Mesendoderm (in vitro differentiated cells): ENCODE measurements at regions not wholly inside any gene's neighbourhood (a gene's known extent, or its start where the extent isn't known, plus 50 kb on each side); places are given as distances from the start of the nearest gene placed in this dataset.

Experiments used
- DNase-seq: peaks from one replicate; pipeline ENCODE4 v3.0.0; 2013
- H2AK5ac ChIP-seq: 2 replicates; pipeline ENCODE4 v1.6.1; 2013; ENCODE audit warnings: low read length, inconsistent platforms
- H2BK120ac ChIP-seq: 2 replicates; pipeline ENCODE4 v1.6.1; 2013; ENCODE audit warnings: low read depth, mild to moderate bottlenecking, low read length, moderate library complexity, mixed read lengths
- H2BK15ac ChIP-seq: replicated peaks from 2 replicates; pipeline ENCODE4 v1.6.1; 2013; ENCODE audit warnings: low read depth, mild to moderate bottlenecking, moderate library complexity
- H2BK5ac ChIP-seq: 2 replicates; pipeline ENCODE4 v1.6.1; 2013; ENCODE audit warnings: low read length, inconsistent platforms
- H3K18ac ChIP-seq: 2 replicates; pipeline ENCODE4 v1.6.1; 2013; ENCODE audit warnings: mild to moderate bottlenecking, low read length, mixed read lengths
- H3K23ac ChIP-seq: one replicate; pipeline ENCODE4 v1.6.1; 2013; ENCODE audit warnings: low read length
- H3K27ac ChIP-seq: 2 replicates; pipeline ENCODE4 v1.5.1; 2013; ENCODE audit warnings: low read depth, mild to moderate bottlenecking, inconsistent platforms, low read length, moderate library complexity
- H3K27me3 ChIP-seq: 2 replicates; pipeline ENCODE4 v1.6.1; 2013; ENCODE audit warnings: low read length, control low read depth, mild to moderate bottlenecking, inconsistent platforms; ENCODE audit not compliant: insufficient read depth, poor library complexity
- H3K36me3 ChIP-seq: 2 replicates; pipeline ENCODE4 v1.6.1; 2013; ENCODE audit warnings: low read length, inconsistent platforms; ENCODE audit not compliant: control insufficient read depth, insufficient read depth
- H3K4ac ChIP-seq: one replicate; pipeline ENCODE4 v1.6.1; 2013; ENCODE audit warnings: low read depth, mild to moderate bottlenecking, low read length, moderate library complexity
- H3K4me1 ChIP-seq: 2 replicates; pipeline ENCODE4 v1.6.1; 2013; ENCODE audit warnings: low read depth, low read length, inconsistent platforms; ENCODE audit not compliant: control insufficient read depth
- H3K4me2 ChIP-seq: 2 replicates; pipeline ENCODE4 v1.6.1; 2013; ENCODE audit warnings: low read length
- H3K4me3 ChIP-seq: 2 replicates; pipeline ENCODE4 v1.5.1; 2013; ENCODE audit warnings: mild to moderate bottlenecking, low read length
- H3K56ac ChIP-seq: one replicate; pipeline ENCODE4 v1.6.1; 2013; ENCODE audit warnings: low read length
- H3K79me1 ChIP-seq: 2 replicates; pipeline ENCODE4 v1.6.1; 2013; ENCODE audit warnings: low read length, inconsistent platforms
- H3K79me2 ChIP-seq: 2 replicates; pipeline ENCODE4 v1.6.1; 2013; ENCODE audit warnings: mild to moderate bottlenecking, low read length; ENCODE audit not compliant: control insufficient read depth, insufficient read depth
- H3K9ac ChIP-seq: 2 replicates; pipeline ENCODE4 v1.6.1; 2013; ENCODE audit warnings: low read length, inconsistent platforms
- H4K5ac ChIP-seq: one replicate; pipeline ENCODE4 v1.6.1; 2013; ENCODE audit warnings: low read length
- H4K8ac ChIP-seq: one replicate; pipeline ENCODE4 v1.6.1; 2013; ENCODE audit warnings: low read depth, mild to moderate bottlenecking, control low read depth, low read length, moderate library complexity
- WGBS: extraction: QIAGEN DNeasy Blood & Tissue Kit; methylation state at CpG from one replicate; pipeline ENCODE4 v1.1.7; 2013; ENCODE audit warnings: low lambda C conversion rate, missing lambda C conversion rate; ENCODE audit not compliant: insufficient coverage; ENCODE audit errors: extremely low coverage; 5-methylcytosine and 5-hydroxymethylcytosine counted together

- no peak overlapping the region for H2AK5ac ChIP-seq
- no peaks in the 10 kb centered on the region for H3K79me1 ChIP-seq
- no peak overlapping the region for H3K23ac ChIP-seq
- no peak overlapping the region for H2BK5ac ChIP-seq
- no peak overlapping the region for H3K27ac ChIP-seq
- no peaks in the 10 kb centered on the region for H3K27me3 ChIP-seq
- no peak overlapping the region for H3K4me2 ChIP-seq
- no peak for DNase-seq
- H3K18ac ChIP-seq: no peak overlapping the region
- H2BK15ac ChIP-seq: no peak overlapping the region
- H3K79me2 ChIP-seq: no peaks in the 10 kb centered on the region
- H4K8ac ChIP-seq: no peak overlapping the region
- no peak overlapping the region for H3K9ac ChIP-seq
- H3K4me3 ChIP-seq: no peak overlapping the region
- H3K4me1 ChIP-seq: no peaks in the 10 kb centered on the region
- H3K36me3 ChIP-seq: no peaks in the 10 kb centered on the region
- H2BK120ac ChIP-seq: no peak overlapping the region
- no CpG with 5 or more reads among the region's 8 CpGs for WGBS
- H3K56ac ChIP-seq: no peak overlapping the region
- H4K5ac ChIP-seq: no peak overlapping the region
- no peak overlapping the region for H3K4ac ChIP-seq
Observed at GRCh38 chr15:30030345-30030744, 52.4 kb upstream of the GOLGA8J start.

GRCh38 chr15:30023798-30024295 lies 58.9 kb upstream of the GOLGA8J start:
- WGBS: no CpG with 5 or more reads among the region's 6 CpGs

GRCh38 chr15:30010746-30011145 lies 72.0 kb upstream of the GOLGA8J start:
- Histone ChIP-seq H3K79me1 (no peaks in the 10 kb centered on the region), H2AK5ac (no peak overlapping the region), H3K56ac (no peak overlapping the region), H3K36me3 (no peaks in the 10 kb centered on the region), H3K18ac (no peak overlapping the region), H3K4me2 (no peak overlapping the region), H3K27me3 (no peaks in the 10 kb centered on the region), H3K4me3 (no peak overlapping the region), H4K8ac (no peak overlapping the region), H3K9ac (no peak overlapping the region), H3K79me2 (no peaks in the 10 kb centered on the region), H4K5ac (no peak overlapping the region), H2BK120ac (no peak overlapping the region), H2BK5ac (no peak overlapping the region), H3K23ac (no peak overlapping the region), H2BK15ac (no peak overlapping the region), H3K27ac (no peak overlapping the region), H3K4ac (no peak overlapping the region), H3K4me1 (no peaks in the 10 kb centered on the region)
- WGBS: no CpG with 5 or more reads among the region's 2 CpGs
- DNase-seq: no peak

More at GRCh38 chr15:30023798-30024295, 58.9 kb upstream of the GOLGA8J start:
- H2BK5ac ChIP-seq: no peak overlapping the region
- H3K27ac ChIP-seq: no peak overlapping the region
- H3K4me1 ChIP-seq: no peaks in the 10 kb centered on the region
- no peak overlapping the region for H2BK15ac ChIP-seq
- H3K18ac ChIP-seq: no peak overlapping the region
- H4K5ac ChIP-seq: no peak overlapping the region
- no peak overlapping the region for H3K9ac ChIP-seq
- no peak for DNase-seq
- no peak overlapping the region for H4K8ac ChIP-seq
- no peak overlapping the region for H2AK5ac ChIP-seq
- no peak overlapping the region for H3K56ac ChIP-seq
- H3K27me3 ChIP-seq: no peaks in the 10 kb centered on the region
- no peaks in the 10 kb centered on the region for H3K79me1 ChIP-seq
- no peak overlapping the region for H3K4ac ChIP-seq
- no peaks in the 10 kb centered on the region for H3K79me2 ChIP-seq
- no peak overlapping the region for H3K23ac ChIP-seq
- H3K4me3 ChIP-seq: no peak overlapping the region
- H3K36me3 ChIP-seq: no peaks in the 10 kb centered on the region
- no peak overlapping the region for H3K4me2 ChIP-seq
- no peak overlapping the region for H2BK120ac ChIP-seq

- H3K79me2 ChIP-seq: no peaks in the 10 kb centered on the region
- H3K27ac ChIP-seq: no peak overlapping the region
- no peak overlapping the region for H3K9ac ChIP-seq
- WGBS: no CpG with 5 or more reads among the region's 1 CpG
- no peak overlapping the region for H4K8ac ChIP-seq
- H3K56ac ChIP-seq: no peak overlapping the region
- H3K23ac ChIP-seq: no peak overlapping the region
- H3K4me3 ChIP-seq: no peak overlapping the region
- no peak overlapping the region for H3K18ac ChIP-seq
- no peak overlapping the region for H3K4me2 ChIP-seq
- no peak overlapping the region for H4K5ac ChIP-seq
- no peaks in the 10 kb centered on the region for H3K4me1 ChIP-seq
- no peaks in the 10 kb centered on the region for H3K79me1 ChIP-seq
- no peak overlapping the region for H3K4ac ChIP-seq
- no peak overlapping the region for H2BK120ac ChIP-seq
- no peak for DNase-seq
- no peak overlapping the region for H2AK5ac ChIP-seq
- H2BK5ac ChIP-seq: no peak overlapping the region
- H2BK15ac ChIP-seq: no peak overlapping the region
- H3K36me3 ChIP-seq: no peaks in the 10 kb centered on the region
- no peaks in the 10 kb centered on the region for H3K27me3 ChIP-seq
Observed at GRCh38 chr15:30008156-30008555, 74.6 kb upstream of the GOLGA8J start.

GRCh38 chr15:30001602-30002001 lies 81.2 kb upstream of the GOLGA8J start:
- WGBS: no CpG with 5 or more reads among the region's 5 CpGs
- no peak for DNase-seq
- H2BK15ac ChIP-seq: no peak overlapping the region
- no peak overlapping the region for H2BK120ac ChIP-seq
- no peak overlapping the region for H3K56ac ChIP-seq
- no peaks in the 10 kb centered on the region for H3K36me3 ChIP-seq
- no peak overlapping the region for H2AK5ac ChIP-seq
- H4K5ac ChIP-seq: no peak overlapping the region
- H3K4ac ChIP-seq: no peak overlapping the region
- H3K79me1 ChIP-seq: no peaks in the 10 kb centered on the region
- no peak overlapping the region for H4K8ac ChIP-seq
- no peak overlapping the region for H2BK5ac ChIP-seq
- no peak overlapping the region for H3K4me3 ChIP-seq
- no peaks in the 10 kb centered on the region for H3K4me1 ChIP-seq
- H3K27me3 ChIP-seq: no peaks in the 10 kb centered on the region
- H3K4me2 ChIP-seq: no peak overlapping the region
- H3K9ac ChIP-seq: no peak overlapping the region
- no peak overlapping the region for H3K27ac ChIP-seq
- H3K23ac ChIP-seq: no peak overlapping the region
- H3K18ac ChIP-seq: no peak overlapping the region
- no peaks in the 10 kb centered on the region for H3K79me2 ChIP-seq

- no peak for DNase-seq
- H3K18ac ChIP-seq: no peak overlapping the region
- no peaks in the 10 kb centered on the region for H3K4me1 ChIP-seq
- no peaks in the 10 kb centered on the region for H3K27me3 ChIP-seq
- no peak overlapping the region for H3K27ac ChIP-seq
- H3K79me2 ChIP-seq: no peaks in the 10 kb centered on the region
- H3K36me3 ChIP-seq: no peaks in the 10 kb centered on the region
- H3K56ac ChIP-seq: no peak overlapping the region
- no peaks in the 10 kb centered on the region for H3K79me1 ChIP-seq
- H2BK120ac ChIP-seq: no peak overlapping the region
- H3K23ac ChIP-seq: no peak overlapping the region
- no peak overlapping the region for H4K5ac ChIP-seq
- H3K4me2 ChIP-seq: no peak overlapping the region
- no peak overlapping the region for H2AK5ac ChIP-seq
- H3K4ac ChIP-seq: no peak overlapping the region
- H3K4me3 ChIP-seq: no peak overlapping the region
- WGBS: no CpG with 5 or more reads among the region's 2 CpGs
- no peak overlapping the region for H2BK5ac ChIP-seq
- H4K8ac ChIP-seq: no peak overlapping the region
- no peak overlapping the region for H2BK15ac ChIP-seq
- H3K9ac ChIP-seq: no peak overlapping the region
Observed at GRCh38 chr15:29998033-29998432, 84.7 kb upstream of the GOLGA8J start.
